K562 (cell line): ENCODE measurements at regions not wholly inside any gene's neighbourhood (a gene's known extent, or its start where the extent isn't known, plus 50 kb on each side); places are given as distances from the start of the nearest gene placed in this dataset.

Experiments used
- ATAC-seq: fragments of 200-7000 bp; cut with Tn5 transposase; 3 replicates; pipeline ENCODE4 v1.9.1; 2020; ENCODE audit warnings: moderate library complexity
- BruUV-seq: library from RNA; stranded (reverse); fragments of 400-500 nt; replicated peaks from 2 replicates; lab custom pipeline; 2021; lab: Mats Ljungman, UMichigan
- CTCF ChIA-PET: fragments of 300-600 bp; formaldehyde crosslinking; extraction: SDS; loops from one replicate; lab custom pipeline; 2021; ENCODE audit warnings: low intra/inter-chr PET ratio; lab: Yijun Ruan, JAX
- POLR2A ChIA-PET: fragments of 300-600, 350-650 bp; sonication (Branson Sonifier 250); formaldehyde crosslinking; extraction: SDS; loops from one replicate; lab custom pipeline; 2021; ENCODE audit warnings: antibody characterized with exemption, inconsistent platforms; lab: Yijun Ruan, JAX
- DNase-seq, 4 experiments: peaks; one replicate each; pipeline versions ENCODE4 v3.0.0 to v3.0.0-alpha.2; 2011 to 2018; ENCODE audit warnings: low spot score in 3 of 4, mixed read lengths in 3 of 4; ENCODE audit errors: extremely low read depth in 1 of 4
- FAIRE-seq: peaks from 2 replicates; lab custom pipeline; 2011; peaks lifted over from hg19 to GRCh38; lab: Jason Lieb, UNC
- H2AFZ ChIP-seq: 2 replicates; pipeline ENCODE4 v1.6.0; 2011; ENCODE audit warnings: low read depth, low read length, control low read depth, inconsistent platforms
- H3K27ac ChIP-seq: fragments of 200-600 bp; 3 replicates; pipeline ENCODE4 v1.8.0; 2011; ENCODE audit warnings: low read depth, mild to moderate bottlenecking, control low read depth, inconsistent platforms, low read length, moderate library complexity, mixed read lengths; ENCODE audit errors: extremely low read depth
- H3K27me3 ChIP-seq, 2 experiments: fragments of 300-600 bp in 1 of 2; 2 replicates in 1 of 2; 3 replicates in 1 of 2; pipeline versions ENCODE4 v1.6.0 to v1.8.0; 2011; ENCODE audit warnings: inconsistent platforms in 2 of 2, low read length in 2 of 2, mild to moderate bottlenecking in 1 of 2, mixed read lengths in 1 of 2, moderate library complexity in 1 of 2; ENCODE audit not compliant: control insufficient read depth in 2 of 2, insufficient read depth in 2 of 2
- H3K36me3 ChIP-seq: fragments of 300-600 bp; 3 replicates; pipeline ENCODE4 v1.8.0; 2011; ENCODE audit warnings: mild to moderate bottlenecking, low read length, inconsistent platforms; ENCODE audit not compliant: control insufficient read depth, insufficient read depth
- H3K4me1 ChIP-seq, 2 experiments: fragments of 200-600 bp in 1 of 2; replicated peaks in 1 of 2; 2 replicates in 1 of 2; 3 replicates in 1 of 2; pipeline versions ENCODE4 v1.5.1 to v1.8.0; 2011; ENCODE audit warnings: inconsistent platforms in 2 of 2, low read length in 2 of 2, mild to moderate bottlenecking in 1 of 2, mixed read lengths in 1 of 2, moderate library complexity in 1 of 2; ENCODE audit not compliant: control insufficient read depth in 2 of 2, insufficient read depth in 2 of 2
- H3K4me2 ChIP-seq: 2 replicates; pipeline ENCODE4 v1.6.1; 2011; ENCODE audit warnings: low read length, control low read depth, inconsistent platforms, mixed read lengths; ENCODE audit not compliant: insufficient read depth
- H3K4me3 ChIP-seq: fragments of 200-600 bp; sonication (generic), shearing (Covaris generic); 2 replicates; pipeline ENCODE4 v1.5.1; 2016; ENCODE audit warnings: control low read depth, inconsistent platforms
- H3K79me2 ChIP-seq: fragments of 200-600 bp; 3 replicates; pipeline ENCODE4 v1.8.0; 2011; ENCODE audit warnings: low read length, inconsistent platforms; ENCODE audit not compliant: control insufficient read depth, insufficient read depth
- H3K9ac ChIP-seq, 2 experiments: 2 replicates each; pipeline versions ENCODE4 v1.6.0 to v1.6.1; 2011; ENCODE audit warnings: low read depth in 2 of 2, low read length in 2 of 2, control low read depth in 1 of 2, inconsistent platforms in 1 of 2, mild to moderate bottlenecking in 1 of 2, mixed read lengths in 1 of 2; ENCODE audit not compliant: insufficient read depth in 1 of 2
- H3K9me1 ChIP-seq: one replicate; pipeline ENCODE4 v1.6.0; 2011; ENCODE audit warnings: inconsistent platforms, mild to moderate bottlenecking, low read length, moderate library complexity; ENCODE audit not compliant: control insufficient read depth, insufficient read depth
- H3K9me3 ChIP-seq: replicated peaks from 2 replicates; pipeline ENCODE4 v1.5.1; 2011; ENCODE audit warnings: low read depth, low read length, inconsistent platforms; ENCODE audit not compliant: control insufficient read depth, insufficient read depth
- H4K20me1 ChIP-seq: replicated peaks from 2 replicates; pipeline ENCODE4 v1.6.1; 2011; ENCODE audit warnings: low read length, inconsistent platforms, mixed read lengths; ENCODE audit not compliant: control insufficient read depth, insufficient read depth
- ARID2 ChIP-seq: fragments of 450-650 bp; IDR thresholded peaks from 2 replicates; pipeline ENCODE4 v1.6.1; 2017; ENCODE audit warnings: antibody characterized with exemption, mild to moderate bottlenecking
- CXXC5 ChIP-seq: fragments of 250-450 bp; sonication (Bioruptor Pico); IDR thresholded peaks from 2 replicates; pipeline ENCODE4 v1.8.0; 2022; ENCODE audit warnings: inconsistent platforms, mild to moderate bottlenecking, moderate library complexity
- ETV6 ChIP-seq, 3 experiments: fragments of 150-350 bp in 1 of 3; sonication (generic) in 1 of 3; formaldehyde crosslinking in 1 of 3; IDR thresholded peaks; 2 replicates each; pipeline versions ENCODE4 v1.6.1 to v1.8.0; 2014 to 2022; ENCODE audit warnings: borderline replicate concordance in 2 of 3, low read depth in 2 of 3, antibody characterized with exemption in 1 of 3, low read length in 1 of 3, mild to moderate bottlenecking in 1 of 3, missing genetic modification reagents in 1 of 3
- HIVEP1 ChIP-seq: fragments of 250-450 bp; sonication (Bioruptor Pico); IDR thresholded peaks from 2 replicates; pipeline ENCODE4 v1.4.0; 2020; ENCODE audit warnings: mild to moderate bottlenecking
- HNRNPL ChIP-seq: fragments of 200-400 bp; formaldehyde crosslinking; IDR thresholded peaks from 2 replicates; pipeline ENCODE4 v1.6.1; 2017; ENCODE audit warnings: low read depth, mild to moderate bottlenecking, low read length
- IRF2 ChIP-seq: sonication (generic); formaldehyde crosslinking; IDR thresholded peaks from 2 replicates; pipeline ENCODE4 v1.8.1; 2022; ENCODE audit warnings: mild to moderate bottlenecking, missing genetic modification reagents
- MEIS2 ChIP-seq: fragments of 450-650 bp; IDR thresholded peaks from 2 replicates; pipeline ENCODE4 v1.6.1; 2014; ENCODE audit warnings: mild to moderate bottlenecking; ENCODE audit not compliant: partially characterized antibody
- NCOA6 ChIP-seq: fragments of 450-650 bp; IDR thresholded peaks from 2 replicates; pipeline ENCODE4 v1.6.1; 2017; ENCODE audit warnings: mild to moderate bottlenecking
- PCBP1 ChIP-seq: fragments of 200-400 bp; formaldehyde crosslinking; IDR thresholded peaks from 2 replicates; pipeline ENCODE4 v1.6.1; 2018; ENCODE audit warnings: mild to moderate bottlenecking, low read depth, low read length; ENCODE audit not compliant: poor library complexity, severe bottlenecking
- SIX5 ChIP-seq, 2 experiments: IDR thresholded peaks; 2 replicates each; pipeline ENCODE4 v1.6.1; 2011; ENCODE audit warnings: low read length in 2 of 2, borderline replicate concordance in 1 of 2, low read depth in 1 of 2, mild to moderate bottlenecking in 1 of 2, moderate library complexity in 1 of 2; ENCODE audit not compliant: insufficient read depth in 1 of 2
- SMARCE1 ChIP-seq: fragments of 450-650 bp; IDR thresholded peaks from 2 replicates; pipeline ENCODE4 v1.7.1; 2016; ENCODE audit warnings: mild to moderate bottlenecking
- ZNF165 ChIP-seq: fragments of 250-450 bp; sonication (Bioruptor Pico); IDR thresholded peaks from 2 replicates; pipeline ENCODE4 v1.4.0; 2020; ENCODE audit warnings: borderline replicate concordance
- ZNF217 ChIP-seq: sonication (generic); formaldehyde crosslinking; IDR thresholded peaks from 2 replicates; pipeline ENCODE4 v1.8.0; 2022; ENCODE audit warnings: mild to moderate bottlenecking, missing genetic modification reagents
- ZNF561 ChIP-seq: fragments of 450-650 bp; formaldehyde crosslinking; conservative IDR thresholded peaks from 2 replicates; pipeline ENCODE4 v1.4.0; 2020; ENCODE audit warnings: mild to moderate bottlenecking, moderate library complexity
- WGBS: fragments of 100-300 bp; shearing (Covaris generic); methylation state at CpG from one replicate; pipeline ENCODE4 v1.1.6; 2016; ENCODE audit warnings: low coverage, mixed read lengths; ENCODE audit not compliant: insufficient coverage; ENCODE audit errors: missing lambda C conversion rate; 5-methylcytosine and 5-hydroxymethylcytosine counted together
- in situ Hi-C: fragments of 300-500 bp; cut with MboI; formaldehyde crosslinking; loops from 4 replicates; pipeline ENCODE4 v1.15.0; 2018; ENCODE audit warnings: inconsistent platforms, mixed read lengths
- intact Hi-C: fragments of 100-400 bp; cut with micrococcal nuclease; formaldehyde crosslinking; loops from 2 replicates; pipeline ENCODE4 v1.14.2; 2022
- TF ChIP-seq, protein P1 (sequence below), 2 experiments: fragments of 250-450 bp in 1 of 2; fragments of 450-650 bp in 1 of 2; sonication (Bioruptor Pico) in 1 of 2; IDR thresholded peaks; 2 replicates each; pipeline versions ENCODE4 v1.6.1 to v1.8.0; 2016 to 2021; ENCODE audit warnings: mild to moderate bottlenecking in 2 of 2, moderate library complexity in 2 of 2, missing compliant biosample characterization in 1 of 2, missing genetic modification characterization in 1 of 2
- TF ChIP-seq, protein P2 (sequence below): fragments of 450-650 bp; IDR thresholded peaks from 2 replicates; pipeline ENCODE4 v1.6.1; 2016; ENCODE audit warnings: low read depth, mild to moderate bottlenecking, moderate library complexity
- TF ChIP-seq, protein P3 (sequence below), 2 experiments: IDR thresholded peaks in 1 of 2; conservative IDR thresholded peaks in 1 of 2; 2 replicates each; pipeline ENCODE4 v1.6.1; 2016; ENCODE audit warnings: low read depth in 2 of 2, mild to moderate bottlenecking in 1 of 2, missing compliant biosample characterization in 1 of 2, missing genetic modification characterization in 1 of 2, moderate library complexity in 1 of 2

DNA sequence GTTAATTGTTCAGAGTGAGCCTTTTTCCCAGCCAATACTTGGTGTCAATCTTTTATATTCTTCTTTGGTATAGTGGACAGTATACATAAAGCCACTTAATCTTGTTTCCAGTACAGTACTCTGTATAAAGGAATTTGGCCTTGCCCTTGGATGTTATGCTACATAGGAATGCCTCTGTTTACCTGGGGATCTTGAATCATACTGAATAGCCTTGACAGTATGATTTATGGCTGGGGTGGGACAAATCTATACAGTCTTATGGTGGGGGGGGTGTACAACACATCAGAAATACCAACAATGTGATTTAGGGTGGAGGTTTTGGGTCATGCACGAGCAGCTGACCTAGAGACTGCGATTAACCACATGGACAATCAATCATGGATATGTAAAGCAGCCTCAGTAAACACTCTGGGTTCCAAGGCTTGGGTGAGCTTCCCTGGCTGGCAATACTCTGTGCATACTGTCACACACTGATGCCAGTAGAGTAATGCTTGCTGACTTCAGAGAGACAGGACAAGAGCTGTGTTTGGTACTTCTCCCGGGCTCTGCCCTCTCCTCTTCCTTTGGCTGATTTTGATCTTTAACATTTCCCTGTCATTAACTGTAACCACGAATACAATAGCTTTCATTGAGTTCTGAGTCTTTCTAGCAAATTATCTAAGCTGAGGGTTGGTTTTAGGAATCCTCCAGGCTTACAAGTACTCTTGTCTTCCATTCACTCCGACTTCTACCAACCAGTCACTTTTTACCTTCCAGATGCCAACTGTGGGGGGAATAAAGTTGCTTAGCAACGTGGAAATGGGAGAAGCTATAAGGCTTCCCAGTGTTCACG is 84.6 kb downstream of the IARS1 start:
- CTCF ChIA-PET, result no interaction called here
- Histone ChIP-seq H3K4me3 (no peak overlapping the region), H3K9me3 (no peaks in the 10 kb centered on the region), H3K4me2 (no peak overlapping the region), H4K20me1 (no peaks in the 10 kb centered on the region), H3K79me2 (no peaks in the 10 kb centered on the region), H3K27me3 (no peaks in the 10 kb centered on the region), H3K9ac (no peak overlapping the region), H3K27ac (no peak overlapping the region), H2AFZ (no peak overlapping the region), H3K9me1 (no peaks in the 10 kb centered on the region), H3K4me1 (0 out of 5 replicates have a peak, but pooled peaks cover 0 to 2% of the 10 kb centered on the region in 2 experiments), H3K36me3 (peaks cover 58% of the 10 kb centered on the region)
- in situ Hi-C loops (loop anchor here (5.0 kb wide), 1 partner anchor 72 kb away; no protein-coding TSS in a partner anchor), intact Hi-C loops (no loop called here)
- POLR2A ChIA-PET, result interaction anchor here (0.8 kb wide), 1 partner anchor 19 kb away, joined by 3 read pairs; no protein-coding TSS in a partner anchor
- WGBS, result 82% methylated on average over 7 of the region's 7 CpGs
- no TSS peak for BruUV-seq
- ATAC-seq (peak; percentile 47), DNase-seq (no peak), FAIRE-seq (no peak)
- TF ChIP-seq NCOA6, result no peak
- no peak for TF ChIP-seq IRF2
- no peak for TF ChIP-seq HNRNPL
- TF ChIP-seq ZNF165 (CRISPR knock-in tag), result no peak
- no peak for TF ChIP-seq ZNF217
- TF ChIP-seq ZNF561 (CRISPR knock-in tag), result no peak
- TF ChIP-seq SMARCE1, result no peak
- no peak for TF ChIP-seq SIX5 (IDR thresholded peaks at IDR 0.05; ENCODE audit: borderline replicate concordance in 1 of 2, insufficient read depth in 1 of 2, low read depth in 1 of 2, low read length in 2 of 2)
- TF ChIP-seq MEIS2, result peak; percentile 86
- TF ChIP-seq, protein P1, sequence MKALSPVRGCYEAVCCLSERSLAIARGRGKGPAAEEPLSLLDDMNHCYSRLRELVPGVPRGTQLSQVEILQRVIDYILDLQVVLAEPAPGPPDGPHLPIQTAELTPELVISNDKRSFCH (CRISPR knock-in tag; IDR thresholded peaks at IDR 0.05), result no peak
- TF ChIP-seq, protein P1 (tag; IDR thresholded peaks at IDR 0.05), result no peak
- TF ChIP-seq HIVEP1, result no peak
- TF ChIP-seq, protein P2, sequence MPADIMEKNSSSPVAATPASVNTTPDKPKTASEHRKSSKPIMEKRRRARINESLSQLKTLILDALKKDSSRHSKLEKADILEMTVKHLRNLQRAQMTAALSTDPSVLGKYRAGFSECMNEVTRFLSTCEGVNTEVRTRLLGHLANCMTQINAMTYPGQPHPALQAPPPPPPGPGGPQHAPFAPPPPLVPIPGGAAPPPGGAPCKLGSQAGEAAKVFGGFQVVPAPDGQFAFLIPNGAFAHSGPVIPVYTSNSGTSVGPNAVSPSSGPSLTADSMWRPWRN, result no peak
- no peak for TF ChIP-seq ETV6 (IDR thresholded peaks at IDR 0.05; ENCODE audit: borderline replicate concordance in 1 of 2, low read depth in 2 of 2, low read length in 1 of 2)
- TF ChIP-seq ETV6 (CRISPR knock-in tag; IDR thresholded peaks at IDR 0.05; ENCODE audit: borderline replicate concordance), result no peak
- TF ChIP-seq ARID2, result no peak
- TF ChIP-seq, protein P3, sequence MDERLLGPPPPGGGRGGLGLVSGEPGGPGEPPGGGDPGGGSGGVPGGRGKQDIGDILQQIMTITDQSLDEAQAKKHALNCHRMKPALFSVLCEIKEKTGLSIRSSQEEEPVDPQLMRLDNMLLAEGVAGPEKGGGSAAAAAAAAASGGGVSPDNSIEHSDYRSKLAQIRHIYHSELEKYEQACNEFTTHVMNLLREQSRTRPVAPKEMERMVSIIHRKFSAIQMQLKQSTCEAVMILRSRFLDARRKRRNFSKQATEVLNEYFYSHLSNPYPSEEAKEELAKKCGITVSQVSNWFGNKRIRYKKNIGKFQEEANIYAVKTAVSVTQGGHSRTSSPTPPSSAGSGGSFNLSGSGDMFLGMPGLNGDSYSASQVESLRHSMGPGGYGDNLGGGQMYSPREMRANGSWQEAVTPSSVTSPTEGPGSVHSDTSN (CRISPR knock-in tag; IDR thresholded peaks at IDR 0.05; ENCODE audit: low read depth), result no peak; the same call in 1 of the 2 replicates
- TF ChIP-seq, protein P3 (tag; conservative IDR thresholded peaks at IDR 0.05; ENCODE audit: low read depth), result peak; percentile 61
- no peak for TF ChIP-seq PCBP1
- TF ChIP-seq CXXC5 (CRISPR knock-in tag), result no peak
